GM18517 (cell line): ENCODE measurements at regions not wholly inside any gene's neighbourhood (a gene's known extent, or its start where the extent isn't known, plus 50 kb on each side); places are given as distances from the start of the nearest gene placed in this dataset.

Experiments used
- ATAC-seq: cut with Tn5 transposase; IDR thresholded peaks from one replicate; pipeline ENCODE4 v1.9.1; 2021; ENCODE audit warnings: mild to moderate bottlenecking, moderate library complexity; ENCODE audit not compliant: unreplicated experiment

DNA sequence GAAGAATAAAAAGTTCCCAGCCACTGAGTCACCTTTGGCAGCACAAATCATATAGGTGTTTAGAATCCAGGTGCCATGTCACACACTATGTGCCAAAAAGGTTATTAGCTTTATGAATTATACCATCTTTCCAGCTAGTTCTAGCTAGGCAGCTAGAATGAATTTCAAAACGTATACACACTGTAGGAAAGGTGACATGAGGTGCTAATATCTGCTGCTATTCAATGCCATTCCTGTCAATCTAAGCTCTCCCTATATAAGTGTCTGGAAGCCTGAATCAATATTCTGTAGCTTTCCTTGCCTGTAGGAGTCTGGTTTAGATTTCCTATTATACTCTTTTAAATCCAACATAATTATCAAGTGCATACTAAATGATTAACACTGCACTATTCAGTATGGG lies 868.6 kb downstream of the GATA3 start:
- no peak for ATAC-seq

DNA sequence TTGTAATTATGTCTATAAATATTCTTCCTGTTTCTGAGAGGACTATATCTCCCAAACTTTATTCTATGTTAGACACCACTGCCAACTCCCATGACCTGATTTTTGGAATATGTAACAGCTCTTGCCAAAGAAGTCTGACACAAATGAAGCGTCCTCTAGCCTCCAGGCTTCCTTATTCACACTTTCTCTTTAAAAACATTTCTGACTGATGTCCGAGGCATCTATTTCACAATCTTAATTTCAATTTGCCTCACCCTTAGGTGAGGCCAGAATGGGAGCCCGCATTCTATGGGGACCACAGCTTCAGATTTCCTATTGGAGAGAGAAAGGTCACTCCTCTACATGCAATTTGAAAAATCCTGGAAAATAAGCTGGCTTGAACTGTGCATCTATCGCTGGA lies 873.2 kb downstream of the GATA3 start:
- ATAC-seq: no peak

- no peak for ATAC-seq
These were observed 892.0 kb downstream of the GATA3 start for GRCh38 chr10:8946451-8946850.

GRCh38 chr10:8950978-8951377 lies 896.5 kb downstream of the GATA3 start:
- ATAC-seq: no peak

GRCh38 chr10:8951440-8952089 lies 897.1 kb downstream of the GATA3 start:
- no peak for ATAC-seq

- no peak for ATAC-seq
These were observed 901.9 kb downstream of the GATA3 start for GRCh38 chr10:8956400-8956799.

DNA sequence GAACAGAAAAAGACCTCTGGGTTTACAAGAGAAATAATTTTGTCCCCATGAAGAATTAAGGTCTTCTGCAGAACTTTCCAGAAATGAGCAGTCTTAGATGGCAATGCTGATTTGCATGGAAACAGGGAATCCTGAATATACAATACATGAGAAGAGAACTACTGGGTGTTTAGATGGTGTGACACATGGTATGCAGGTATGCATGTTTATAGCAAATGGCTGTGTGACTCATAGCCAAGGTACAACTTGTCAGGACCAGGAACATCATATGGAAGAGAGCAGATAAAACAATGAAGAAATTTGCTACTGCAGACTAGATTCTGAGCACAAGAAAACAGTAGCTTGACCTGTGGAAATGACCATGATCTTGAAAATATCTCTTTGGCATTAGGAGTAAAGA lies 907.8 kb downstream of the GATA3 start:
- ATAC-seq: no peak

DNA sequence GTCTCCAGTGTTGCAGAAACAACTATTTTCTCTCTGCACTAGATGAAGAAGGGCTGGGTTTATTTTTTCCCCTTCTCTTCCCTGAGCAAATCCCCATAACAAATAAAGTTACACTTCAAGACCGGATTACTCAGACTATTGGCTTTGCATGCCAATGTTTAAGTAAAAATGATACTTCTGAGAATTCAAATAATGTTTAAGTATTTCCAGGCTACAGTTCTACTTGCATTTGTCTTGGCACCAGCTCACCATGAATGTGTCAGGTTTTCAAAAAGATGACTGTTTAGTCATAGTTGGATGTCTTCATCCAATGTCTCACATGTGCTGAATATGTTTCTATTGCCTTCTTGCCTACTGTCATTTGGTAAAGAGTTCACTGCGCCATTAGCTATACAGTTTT lies 912.6 kb downstream of the GATA3 start:
- ATAC-seq: no peak

DNA sequence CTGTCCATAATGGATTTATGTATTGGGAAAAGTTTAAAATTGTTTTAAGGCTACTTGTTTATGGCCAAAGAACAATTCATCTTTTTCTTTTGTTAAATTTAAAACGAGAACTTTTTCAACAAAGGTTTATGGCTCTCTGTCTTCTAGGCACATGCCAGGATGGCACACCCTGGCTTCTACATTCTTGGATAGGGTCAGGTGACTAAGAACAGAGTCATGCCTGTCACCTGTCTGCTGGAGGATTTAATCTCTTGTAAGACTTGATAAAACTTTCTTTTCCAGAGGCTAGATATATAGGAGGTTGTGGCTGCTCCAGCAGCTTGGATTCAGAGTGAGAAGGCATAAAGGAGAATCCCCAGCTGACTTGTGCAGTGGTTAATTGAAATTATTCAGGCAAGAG lies 915.4 kb downstream of the GATA3 start:
- no peak for ATAC-seq

GRCh38 chr10:8975535-8975934 lies 921.0 kb downstream of the GATA3 start:
- no peak for ATAC-seq

DNA sequence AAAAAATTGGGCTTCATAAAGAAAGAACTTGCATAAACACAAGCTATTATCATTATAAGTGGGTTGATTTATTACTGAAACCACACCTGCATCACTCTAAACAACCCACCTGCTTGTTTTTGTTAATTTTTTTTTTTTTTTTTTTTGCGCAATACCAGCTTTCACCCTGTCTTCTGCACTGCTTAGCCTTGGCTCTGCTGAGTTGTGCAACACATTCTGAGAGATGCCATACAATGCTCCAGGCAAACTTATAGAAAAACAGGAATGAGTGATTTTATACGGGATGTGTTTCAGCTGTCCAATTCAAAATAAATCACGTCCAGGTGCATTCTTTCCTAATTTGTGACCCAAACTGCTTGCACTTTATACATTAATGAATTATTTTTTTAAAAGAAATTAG lies 923.6 kb downstream of the GATA3 start:
- ATAC-seq: no peak

- ATAC-seq: no peak
These were observed 925.5 kb downstream of the GATA3 start for GRCh38 chr10:8979976-8980375.

- no peak for ATAC-seq
These were observed 926.8 kb downstream of the GATA3 start for GRCh38 chr10:8981277-8981676.

GRCh38 chr10:8985651-8986050 lies 931.2 kb downstream of the GATA3 start:
- no peak for ATAC-seq

DNA sequence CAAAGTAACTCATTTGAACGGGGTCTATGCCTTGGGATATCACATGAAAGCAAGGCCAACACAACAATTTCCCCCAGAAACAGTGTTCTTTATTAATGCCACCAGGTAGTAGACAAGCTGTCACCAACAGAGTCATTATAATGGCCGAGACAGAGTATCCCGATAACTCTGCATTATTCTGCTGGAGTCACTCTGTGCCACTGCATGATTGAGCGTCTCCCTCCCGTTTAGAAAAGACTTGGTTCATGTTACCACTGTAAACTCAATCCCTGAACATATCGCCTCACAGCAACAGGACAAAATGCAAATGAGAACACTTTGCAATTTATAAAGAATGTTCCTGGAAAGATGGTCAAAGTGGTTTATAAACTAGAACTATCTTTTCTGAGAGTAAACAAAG lies 932.5 kb downstream of the GATA3 start:
- ATAC-seq: no peak

DNA sequence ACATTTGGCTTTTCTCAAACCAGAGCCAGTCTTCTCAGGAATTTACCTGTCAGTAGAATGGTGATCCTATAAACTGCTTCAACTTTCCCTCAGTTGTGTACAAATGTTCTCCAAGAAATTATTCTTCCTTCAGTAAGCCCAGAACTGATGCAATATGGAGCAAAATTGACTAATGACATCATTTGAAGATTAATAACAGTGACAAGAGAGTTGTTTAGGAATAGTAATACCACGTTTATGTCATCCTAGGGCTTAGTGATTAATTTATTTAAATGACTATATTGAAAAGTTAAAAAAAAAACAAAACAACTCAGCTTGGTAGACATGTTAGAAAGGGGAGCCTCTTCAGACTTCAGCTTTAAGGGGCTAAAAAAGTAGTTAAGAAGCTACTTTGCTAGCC lies 933.2 kb downstream of the GATA3 start:
- ATAC-seq: no peak

DNA sequence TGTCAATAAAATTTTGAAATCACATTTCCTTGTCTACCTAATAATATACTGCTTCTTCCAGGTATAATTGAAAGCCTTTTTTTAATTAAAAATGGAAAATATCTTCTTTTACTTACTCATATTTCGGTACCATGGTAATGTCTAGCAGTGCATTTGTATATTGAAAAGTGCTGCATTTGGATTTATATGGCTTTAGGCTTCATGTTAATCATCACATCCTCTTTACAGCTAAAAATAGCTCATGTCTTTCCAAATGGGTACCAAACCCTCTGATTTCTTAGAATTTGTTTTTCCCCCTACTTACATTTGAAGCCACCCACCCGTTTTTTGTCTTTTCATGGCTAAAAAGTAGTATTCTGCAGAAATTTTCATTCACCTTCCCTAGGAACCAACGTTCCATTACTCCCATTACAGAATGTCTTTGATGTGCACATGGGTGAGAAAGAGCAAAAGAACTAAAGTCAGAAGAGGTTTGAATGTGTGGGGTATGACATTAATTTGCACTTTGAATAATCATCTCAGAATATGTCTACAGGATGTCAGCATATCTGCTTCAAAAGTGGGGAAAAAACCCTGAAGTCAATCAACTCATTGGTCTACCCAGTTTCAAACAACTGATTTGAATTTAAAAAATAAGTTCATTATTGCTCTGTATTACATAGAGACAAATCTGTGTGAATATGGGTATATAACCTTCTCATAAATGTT lies 935.9 kb downstream of the GATA3 start:
- no peak for ATAC-seq

GRCh38 chr10:8992009-8992408 lies 937.5 kb downstream of the GATA3 start:
- no peak for ATAC-seq

- ATAC-seq: no peak
These were observed 939.4 kb downstream of the GATA3 start for GRCh38 chr10:8993864-8994263.

DNA sequence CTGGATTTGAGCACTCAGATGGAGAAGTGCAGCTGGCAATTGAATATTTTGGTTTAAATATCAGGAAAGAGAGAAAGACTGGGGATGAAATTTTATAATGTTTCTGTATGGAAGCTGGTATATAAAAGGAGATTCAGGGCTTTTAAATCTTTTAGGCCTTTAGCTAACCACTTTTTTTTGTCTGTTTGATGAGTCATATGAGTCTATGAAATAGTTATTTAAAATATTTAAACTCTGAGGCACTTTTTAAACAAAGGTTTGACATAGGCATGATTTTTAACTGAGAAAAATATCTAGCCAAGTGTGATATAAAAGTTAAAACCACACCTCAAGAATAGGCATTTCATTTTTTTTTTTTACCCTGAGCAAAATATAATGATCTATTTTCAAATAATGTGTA lies 944.3 kb downstream of the GATA3 start:
- ATAC-seq: no peak

DNA sequence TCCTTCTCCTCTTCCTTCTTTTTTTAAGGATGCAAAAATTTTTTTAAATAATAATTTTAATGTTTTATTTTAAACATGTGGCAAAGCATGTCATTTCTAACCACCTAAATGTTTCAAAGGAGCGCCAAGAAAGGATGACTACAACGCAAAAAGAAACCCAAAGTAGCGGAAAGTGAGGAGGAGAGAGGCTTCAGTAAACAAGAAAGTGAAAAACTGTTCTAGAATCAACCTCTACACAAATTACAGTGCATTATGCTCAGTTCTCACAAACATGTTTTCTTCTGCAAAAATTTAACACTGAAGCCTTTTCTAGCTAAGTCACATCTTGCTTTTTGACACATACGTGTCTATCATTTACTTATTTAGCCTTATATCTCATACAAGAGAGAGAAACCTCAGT lies 948.6 kb downstream of the GATA3 start:
- ATAC-seq: no peak

DNA sequence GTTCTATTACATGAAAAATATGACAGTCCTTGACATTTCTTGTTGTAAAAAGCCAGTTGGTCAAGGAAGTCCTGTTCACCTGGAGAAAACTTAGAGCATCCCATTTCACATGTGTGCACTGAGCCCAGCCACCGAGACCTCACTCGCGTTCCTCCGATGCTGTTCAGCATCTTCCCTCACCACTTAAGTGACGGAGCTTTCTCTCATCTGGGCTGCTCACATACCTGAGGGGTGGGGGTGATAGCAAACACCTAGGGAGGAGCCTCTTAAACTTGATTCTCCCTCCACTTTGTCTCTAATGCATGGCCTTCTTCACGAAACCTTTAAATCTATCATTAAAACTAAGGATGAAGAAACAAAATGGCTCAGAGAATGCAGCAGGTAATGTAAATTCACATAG lies 950.2 kb downstream of the GATA3 start:
- ATAC-seq: no peak

GRCh38 chr10:9009505-9009904 lies 955.0 kb downstream of the GATA3 start:
- ATAC-seq: no peak
